Calu3 (cell line): ENCODE measurements at regions not wholly inside any gene's neighbourhood (a gene's known extent, or its start where the extent isn't known, plus 50 kb on each side); places are given as distances from the start of the nearest gene placed in this dataset.

ENCODE experiments used
- BruUV-seq: library from RNA; stranded (reverse); fragments of 400-500 nt; replicated peaks from 2 replicates; lab custom pipeline; 2021; lab: Mats Ljungman, UMichigan
- CTCF ChIA-PET: fragments of 300-600 bp; sonication (Branson Sonifier 250); formaldehyde crosslinking; loops from one replicate; lab custom pipeline; 2022; ENCODE audit warnings: antibody characterized with exemption; lab: Charles Lee
- DNase-seq: peaks from one replicate; pipeline ENCODE4 v3.0.0; 2022
- H3K27ac Mint-ChIP-seq: one replicate; pipeline ENCODE4 v1.8.0; 2022; ENCODE audit warnings: mixed read lengths; ENCODE audit not compliant: unreplicated experiment
- H3K27me3 Mint-ChIP-seq: one replicate; pipeline ENCODE4 v1.8.0; 2022; ENCODE audit warnings: mixed read lengths; ENCODE audit not compliant: unreplicated experiment
- H3K36me3 Mint-ChIP-seq: one replicate; pipeline ENCODE4 v1.8.0; 2022; ENCODE audit warnings: mild to moderate bottlenecking, moderate library complexity, mixed read lengths; ENCODE audit not compliant: insufficient read depth, unreplicated experiment
- H3K4me1 Mint-ChIP-seq: one replicate; pipeline ENCODE4 v1.8.0; 2022; ENCODE audit warnings: mild to moderate bottlenecking, low read depth, mixed read lengths; ENCODE audit not compliant: unreplicated experiment
- H3K4me3 Mint-ChIP-seq: one replicate; pipeline ENCODE4 v1.8.0; 2022; ENCODE audit warnings: mild to moderate bottlenecking, low read depth, moderate library complexity, mixed read lengths; ENCODE audit not compliant: unreplicated experiment
- H3K9me3 Mint-ChIP-seq: one replicate; pipeline ENCODE4 v1.8.0; 2022; ENCODE audit warnings: low read depth, mixed read lengths; ENCODE audit not compliant: unreplicated experiment
- intact Hi-C: fragments of 100-400 bp; cut with micrococcal nuclease; formaldehyde crosslinking; loops from one replicate; pipeline ENCODE4 v1.10.0; 2022; ENCODE audit not compliant: unreplicated experiment
- TF ChIP-seq, protein P1 (sequence below): fragments of 200-600 bp; IDR thresholded peaks from one replicate; pipeline ENCODE4 v1.8.0; 2022; ENCODE audit warnings: antibody characterized with exemption; ENCODE audit not compliant: unreplicated experiment

DNA sequence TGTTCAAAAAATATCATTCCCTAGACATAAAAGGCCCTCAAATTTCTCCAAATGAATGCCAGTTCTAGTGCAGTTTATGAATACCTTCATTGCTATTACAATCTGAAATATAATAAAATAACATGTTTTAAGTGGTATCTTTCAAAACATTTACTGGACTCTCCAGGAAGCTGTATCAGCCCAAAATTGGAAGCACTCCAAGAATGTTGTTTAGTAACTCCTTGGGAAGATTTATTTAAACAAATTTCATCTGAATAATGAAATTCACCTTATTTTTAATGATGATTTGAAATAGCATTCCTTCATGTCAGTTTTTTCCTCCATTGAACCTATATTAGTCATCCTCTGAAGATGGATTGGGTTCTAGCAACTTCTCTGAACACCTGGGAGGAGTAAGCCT, 217.2 kb upstream of the PCDH18 start:
- no TSS peak for BruUV-seq
- Mint-ChIP-seq H3K27me3 (no peaks in the 10 kb centered on the region), H3K4me1 (no peaks in the 10 kb centered on the region), H3K4me3 (no peak overlapping the region), H3K36me3 (no peaks in the 10 kb centered on the region), H3K27ac (no peak overlapping the region), H3K9me3 (peaks cover 4% of the 10 kb centered on the region)
- DNase-seq: no peak
- intact Hi-C loops: no loop called here
- TF ChIP-seq, protein P1, sequence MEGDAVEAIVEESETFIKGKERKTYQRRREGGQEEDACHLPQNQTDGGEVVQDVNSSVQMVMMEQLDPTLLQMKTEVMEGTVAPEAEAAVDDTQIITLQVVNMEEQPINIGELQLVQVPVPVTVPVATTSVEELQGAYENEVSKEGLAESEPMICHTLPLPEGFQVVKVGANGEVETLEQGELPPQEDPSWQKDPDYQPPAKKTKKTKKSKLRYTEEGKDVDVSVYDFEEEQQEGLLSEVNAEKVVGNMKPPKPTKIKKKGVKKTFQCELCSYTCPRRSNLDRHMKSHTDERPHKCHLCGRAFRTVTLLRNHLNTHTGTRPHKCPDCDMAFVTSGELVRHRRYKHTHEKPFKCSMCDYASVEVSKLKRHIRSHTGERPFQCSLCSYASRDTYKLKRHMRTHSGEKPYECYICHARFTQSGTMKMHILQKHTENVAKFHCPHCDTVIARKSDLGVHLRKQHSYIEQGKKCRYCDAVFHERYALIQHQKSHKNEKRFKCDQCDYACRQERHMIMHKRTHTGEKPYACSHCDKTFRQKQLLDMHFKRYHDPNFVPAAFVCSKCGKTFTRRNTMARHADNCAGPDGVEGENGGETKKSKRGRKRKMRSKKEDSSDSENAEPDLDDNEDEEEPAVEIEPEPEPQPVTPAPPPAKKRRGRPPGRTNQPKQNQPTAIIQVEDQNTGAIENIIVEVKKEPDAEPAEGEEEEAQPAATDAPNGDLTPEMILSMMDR: no peak
- CTCF ChIA-PET: no interaction called here

DNA sequence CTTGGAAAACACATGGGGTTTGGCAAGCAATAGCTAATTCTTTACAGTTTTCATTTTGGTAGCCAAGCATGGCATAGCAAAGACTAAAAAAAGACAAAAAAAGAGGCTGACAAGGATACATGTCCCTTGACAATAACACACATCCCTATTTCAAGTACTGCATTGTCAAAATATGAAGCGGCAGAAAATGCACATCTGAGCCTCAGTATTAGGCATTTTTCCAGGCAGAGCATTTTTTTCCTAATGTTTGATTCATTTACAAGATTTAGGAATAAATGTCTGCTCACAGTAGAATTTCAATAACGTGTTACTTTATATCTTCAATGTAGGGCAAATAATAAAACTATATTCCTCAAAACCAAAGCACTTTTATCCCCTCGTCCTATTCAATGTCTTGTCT, 216.3 kb upstream of the PCDH18 start:
- BruUV-seq: no TSS peak
- CTCF ChIA-PET: no interaction called here
- no peaks in the 10 kb centered on the region for H3K36me3 Mint-ChIP-seq
- peaks cover 4% of the 10 kb centered on the region for H3K9me3 Mint-ChIP-seq
- no peaks in the 10 kb centered on the region for H3K4me1 Mint-ChIP-seq
- DNase-seq: no peak
- no peaks in the 10 kb centered on the region for H3K27me3 Mint-ChIP-seq
- intact Hi-C loops: no loop called here
- TF ChIP-seq, protein P1: no peak
- no peak overlapping the region for H3K27ac Mint-ChIP-seq
- H3K4me3 Mint-ChIP-seq: no peak overlapping the region

DNA sequence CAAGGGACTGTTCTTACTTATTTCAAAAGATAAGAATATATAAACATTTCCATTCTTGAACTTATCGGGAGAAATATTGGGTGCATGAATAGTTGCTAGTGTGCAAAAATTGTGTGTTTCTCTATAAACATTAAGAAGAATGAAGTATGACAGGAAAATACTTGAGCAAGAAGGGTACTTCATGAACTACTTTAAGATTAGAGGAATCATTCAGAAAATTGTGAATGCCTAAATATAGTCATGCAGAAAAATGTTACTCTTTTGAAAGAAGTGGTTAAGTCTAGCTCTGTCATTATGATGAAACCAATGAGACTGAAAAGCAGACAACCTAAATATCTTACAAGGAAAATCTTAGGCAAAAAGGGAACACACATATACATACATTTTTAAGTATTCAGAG, 207.8 kb upstream of the PCDH18 start:
- Mint-ChIP-seq H3K4me3 (no peak overlapping the region), H3K27ac (no peak overlapping the region), H3K4me1 (no peaks in the 10 kb centered on the region), H3K9me3 (no peaks in the 10 kb centered on the region), H3K27me3 (no peaks in the 10 kb centered on the region), H3K36me3 (no peaks in the 10 kb centered on the region)
- no peak for DNase-seq
- no TSS peak for BruUV-seq
- CTCF ChIA-PET: no interaction called here
- intact Hi-C loops: no loop called here
- TF ChIP-seq, protein P1: no peak

DNA sequence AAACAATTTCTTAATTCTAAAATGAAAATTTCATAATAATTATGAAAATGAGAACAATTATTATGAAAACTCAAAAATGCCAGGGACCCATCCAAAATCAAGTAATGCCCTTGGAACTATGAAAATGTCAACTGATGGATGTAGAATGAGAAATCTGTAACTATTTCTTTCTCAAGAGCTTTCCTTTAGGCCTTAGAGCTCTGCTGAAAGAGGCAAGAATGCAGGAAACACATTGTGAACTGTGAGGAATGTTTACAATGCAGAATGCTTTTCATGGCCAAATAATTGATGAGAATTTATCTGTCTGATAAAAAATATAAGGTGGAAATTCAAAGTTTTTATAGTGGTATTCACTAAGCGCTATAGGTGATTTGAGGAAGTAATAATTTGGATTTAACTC, 207.1 kb upstream of the PCDH18 start:
- no TSS peak for BruUV-seq
- no peaks in the 10 kb centered on the region for H3K9me3 Mint-ChIP-seq
- DNase-seq: no peak
- CTCF ChIA-PET: interaction anchor here (0.7 kb wide), 1 partner anchor 192 kb away, joined by 3 read pairs; no protein-coding TSS in a partner anchor
- H3K27me3 Mint-ChIP-seq: no peaks in the 10 kb centered on the region
- no peak overlapping the region for H3K27ac Mint-ChIP-seq
- TF ChIP-seq, protein P1: no peak
- no peaks in the 10 kb centered on the region for H3K4me1 Mint-ChIP-seq
- H3K4me3 Mint-ChIP-seq: no peak overlapping the region
- H3K36me3 Mint-ChIP-seq: no peaks in the 10 kb centered on the region
- intact Hi-C loops: no loop called here
